Liver (tissue), 3 donors: ENCODE measurements at regions not wholly inside any gene's neighbourhood (a gene's known extent, or its start where the extent isn't known, plus 50 kb on each side); places are given as distances from the start of the nearest gene placed in this dataset.
"Not testable (repeated sequence)": the region's sequence is repeated elsewhere in the genome, so short reads cannot be mapped to it uniquely, and the experiment has no call there.

Experiments used
- GABPA ChIP-seq, 2 donors: IDR thresholded peaks in 1 of 2; conservative IDR thresholded peaks in 1 of 2; 2 replicates each; pipeline ENCODE4 v1.6.1; 2016; ENCODE audit warnings: antibody characterized with exemption in 2 of 2, mild to moderate bottlenecking in 1 of 2, moderate library complexity in 1 of 2
- HNF4A ChIP-seq, 2 donors: conservative IDR thresholded peaks; 2 replicates each; pipeline ENCODE4 v1.6.1; 2016; ENCODE audit warnings: antibody characterized with exemption in 2 of 2, mild to moderate bottlenecking in 2 of 2
- RAD21 ChIP-seq, 2 donors: IDR thresholded peaks; 2 replicates each; pipeline ENCODE4 v1.6.1; 2016; ENCODE audit warnings: antibody characterized with exemption in 2 of 2, mild to moderate bottlenecking in 2 of 2
- RXRA ChIP-seq, 2 donors: IDR thresholded peaks; 2 replicates each; pipeline ENCODE4 v1.6.1; 2017 to 2018; ENCODE audit warnings: antibody characterized with exemption in 2 of 2, mild to moderate bottlenecking in 1 of 2
- SP1 ChIP-seq: IDR thresholded peaks from 2 replicates; pipeline ENCODE4 v1.6.1; 2018; ENCODE audit warnings: antibody characterized with exemption, mild to moderate bottlenecking
- YY1 ChIP-seq: IDR thresholded peaks from 2 replicates; pipeline ENCODE4 v1.6.1; 2016; ENCODE audit warnings: antibody characterized with exemption, mild to moderate bottlenecking
- TF ChIP-seq, protein P1 (sequence below): fragments of 150-350 bp; IDR thresholded peaks from 2 replicates; pipeline ENCODE4 v1.5.1; 2017; ENCODE audit warnings: improper control_type of control experiment, low read depth, low read length; ENCODE audit not compliant: missing input control
- TF ChIP-seq, protein P2 (sequence below): IDR thresholded peaks from 2 replicates; pipeline ENCODE4 v1.6.1; 2016; ENCODE audit warnings: antibody characterized with exemption
- TF ChIP-seq, protein P3 (sequence below): IDR thresholded peaks from 2 replicates; pipeline ENCODE4 v1.6.1; 2016; ENCODE audit warnings: antibody characterized with exemption
- TF ChIP-seq, protein P4 (sequence below): IDR thresholded peaks from 2 replicates; pipeline ENCODE4 v1.6.1; 2016; ENCODE audit warnings: antibody characterized with exemption, mild to moderate bottlenecking
- donor health status: healthy.
- donor health status: healthy.

DNA sequence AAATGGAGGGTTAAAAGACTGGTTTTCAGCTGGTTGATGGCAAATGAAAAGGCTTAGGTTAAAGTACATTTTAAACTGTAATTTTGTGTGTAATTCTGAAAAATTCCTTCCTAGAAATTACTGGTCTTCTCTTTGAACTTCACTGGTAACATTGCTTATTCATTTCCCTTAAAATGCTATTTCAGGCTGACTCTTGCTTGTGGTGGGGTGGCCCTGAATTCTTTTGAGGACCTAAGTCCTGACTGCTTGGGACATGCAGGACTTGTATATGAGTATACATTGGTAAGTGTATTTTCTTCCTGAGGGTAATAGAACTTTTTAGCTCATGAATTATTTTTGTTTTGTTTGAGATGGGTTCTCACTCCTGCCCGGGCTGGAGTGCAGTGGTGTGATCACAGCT lies 63.0 kb upstream of the ERV3-1 start:
- TF ChIP-seq, protein P1, sequence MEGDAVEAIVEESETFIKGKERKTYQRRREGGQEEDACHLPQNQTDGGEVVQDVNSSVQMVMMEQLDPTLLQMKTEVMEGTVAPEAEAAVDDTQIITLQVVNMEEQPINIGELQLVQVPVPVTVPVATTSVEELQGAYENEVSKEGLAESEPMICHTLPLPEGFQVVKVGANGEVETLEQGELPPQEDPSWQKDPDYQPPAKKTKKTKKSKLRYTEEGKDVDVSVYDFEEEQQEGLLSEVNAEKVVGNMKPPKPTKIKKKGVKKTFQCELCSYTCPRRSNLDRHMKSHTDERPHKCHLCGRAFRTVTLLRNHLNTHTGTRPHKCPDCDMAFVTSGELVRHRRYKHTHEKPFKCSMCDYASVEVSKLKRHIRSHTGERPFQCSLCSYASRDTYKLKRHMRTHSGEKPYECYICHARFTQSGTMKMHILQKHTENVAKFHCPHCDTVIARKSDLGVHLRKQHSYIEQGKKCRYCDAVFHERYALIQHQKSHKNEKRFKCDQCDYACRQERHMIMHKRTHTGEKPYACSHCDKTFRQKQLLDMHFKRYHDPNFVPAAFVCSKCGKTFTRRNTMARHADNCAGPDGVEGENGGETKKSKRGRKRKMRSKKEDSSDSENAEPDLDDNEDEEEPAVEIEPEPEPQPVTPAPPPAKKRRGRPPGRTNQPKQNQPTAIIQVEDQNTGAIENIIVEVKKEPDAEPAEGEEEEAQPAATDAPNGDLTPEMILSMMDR = not testable (repeated sequence)
- not testable (repeated sequence) for TF ChIP-seq RAD21 (IDR thresholded peaks at IDR 0.05); YY1; SP1; RXRA (IDR thresholded peaks at IDR 0.05); HNF4A (conservative IDR thresholded peaks at IDR 0.05); GABPA (IDR thresholded peaks at IDR 0.05 in 1 of 2, conservative IDR thresholded peaks at IDR 0.05 in 1 of 2)
- TF ChIP-seq, protein P2, sequence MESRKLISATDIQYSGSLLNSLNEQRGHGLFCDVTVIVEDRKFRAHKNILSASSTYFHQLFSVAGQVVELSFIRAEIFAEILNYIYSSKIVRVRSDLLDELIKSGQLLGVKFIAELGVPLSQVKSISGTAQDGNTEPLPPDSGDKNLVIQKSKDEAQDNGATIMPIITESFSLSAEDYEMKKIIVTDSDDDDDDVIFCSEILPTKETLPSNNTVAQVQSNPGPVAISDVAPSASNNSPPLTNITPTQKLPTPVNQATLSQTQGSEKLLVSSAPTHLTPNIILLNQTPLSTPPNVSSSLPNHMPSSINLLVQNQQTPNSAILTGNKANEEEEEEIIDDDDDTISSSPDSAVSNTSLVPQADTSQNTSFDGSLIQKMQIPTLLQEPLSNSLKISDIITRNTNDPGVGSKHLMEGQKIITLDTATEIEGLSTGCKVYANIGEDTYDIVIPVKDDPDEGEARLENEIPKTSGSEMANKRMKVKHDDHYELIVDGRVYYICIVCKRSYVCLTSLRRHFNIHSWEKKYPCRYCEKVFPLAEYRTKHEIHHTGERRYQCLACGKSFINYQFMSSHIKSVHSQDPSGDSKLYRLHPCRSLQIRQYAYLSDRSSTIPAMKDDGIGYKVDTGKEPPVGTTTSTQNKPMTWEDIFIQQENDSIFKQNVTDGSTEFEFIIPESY = not testable (repeated sequence)
- TF ChIP-seq, protein P3, sequence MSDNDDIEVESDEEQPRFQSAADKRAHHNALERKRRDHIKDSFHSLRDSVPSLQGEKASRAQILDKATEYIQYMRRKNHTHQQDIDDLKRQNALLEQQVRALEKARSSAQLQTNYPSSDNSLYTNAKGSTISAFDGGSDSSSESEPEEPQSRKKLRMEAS = not testable (repeated sequence)
- TF ChIP-seq, protein P4, sequence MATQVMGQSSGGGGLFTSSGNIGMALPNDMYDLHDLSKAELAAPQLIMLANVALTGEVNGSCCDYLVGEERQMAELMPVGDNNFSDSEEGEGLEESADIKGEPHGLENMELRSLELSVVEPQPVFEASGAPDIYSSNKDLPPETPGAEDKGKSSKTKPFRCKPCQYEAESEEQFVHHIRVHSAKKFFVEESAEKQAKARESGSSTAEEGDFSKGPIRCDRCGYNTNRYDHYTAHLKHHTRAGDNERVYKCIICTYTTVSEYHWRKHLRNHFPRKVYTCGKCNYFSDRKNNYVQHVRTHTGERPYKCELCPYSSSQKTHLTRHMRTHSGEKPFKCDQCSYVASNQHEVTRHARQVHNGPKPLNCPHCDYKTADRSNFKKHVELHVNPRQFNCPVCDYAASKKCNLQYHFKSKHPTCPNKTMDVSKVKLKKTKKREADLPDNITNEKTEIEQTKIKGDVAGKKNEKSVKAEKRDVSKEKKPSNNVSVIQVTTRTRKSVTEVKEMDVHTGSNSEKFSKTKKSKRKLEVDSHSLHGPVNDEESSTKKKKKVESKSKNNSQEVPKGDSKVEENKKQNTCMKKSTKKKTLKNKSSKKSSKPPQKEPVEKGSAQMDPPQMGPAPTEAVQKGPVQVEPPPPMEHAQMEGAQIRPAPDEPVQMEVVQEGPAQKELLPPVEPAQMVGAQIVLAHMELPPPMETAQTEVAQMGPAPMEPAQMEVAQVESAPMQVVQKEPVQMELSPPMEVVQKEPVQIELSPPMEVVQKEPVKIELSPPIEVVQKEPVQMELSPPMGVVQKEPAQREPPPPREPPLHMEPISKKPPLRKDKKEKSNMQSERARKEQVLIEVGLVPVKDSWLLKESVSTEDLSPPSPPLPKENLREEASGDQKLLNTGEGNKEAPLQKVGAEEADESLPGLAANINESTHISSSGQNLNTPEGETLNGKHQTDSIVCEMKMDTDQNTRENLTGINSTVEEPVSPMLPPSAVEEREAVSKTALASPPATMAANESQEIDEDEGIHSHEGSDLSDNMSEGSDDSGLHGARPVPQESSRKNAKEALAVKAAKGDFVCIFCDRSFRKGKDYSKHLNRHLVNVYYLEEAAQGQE = not testable (repeated sequence)
